SH-SY5Y (cell line): ENCODE measurements at regions not wholly inside any gene's neighbourhood (a gene's known extent, or its start where the extent isn't known, plus 50 kb on each side); places are given as distances from the start of the nearest gene placed in this dataset.

Experiments used
- GATA2 ChIP-seq: IDR thresholded peaks from 2 replicates; pipeline ENCODE4 v1.6.1; 2011; ENCODE audit warnings: mild to moderate bottlenecking, low read depth, low read length
- GATA3 ChIP-seq: IDR thresholded peaks from 2 replicates; pipeline ENCODE4 v1.6.1; 2011; ENCODE audit warnings: low read depth, mild to moderate bottlenecking, low read length, moderate library complexity

DNA sequence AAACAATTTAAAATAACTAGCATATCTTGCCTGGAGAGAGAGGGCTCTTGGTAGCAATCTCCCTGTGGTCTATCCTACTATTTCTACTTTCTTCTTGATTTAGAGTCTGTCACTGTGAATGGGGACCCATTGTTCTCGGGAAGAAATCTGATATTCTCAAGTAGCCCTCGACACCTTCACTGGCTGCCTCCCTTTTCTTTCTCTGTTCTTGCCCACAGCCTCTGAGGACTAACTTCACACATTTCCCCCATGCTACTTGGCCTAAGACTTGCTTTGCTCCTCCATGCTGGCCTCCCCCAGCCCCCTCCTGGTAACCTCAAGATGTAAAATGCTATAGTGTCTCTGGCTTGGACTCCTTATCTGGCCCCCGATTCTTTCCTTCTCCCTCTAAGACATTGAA, 58.8 kb upstream of the NT5C1B start:
- TF ChIP-seq GATA3: no peak

DNA sequence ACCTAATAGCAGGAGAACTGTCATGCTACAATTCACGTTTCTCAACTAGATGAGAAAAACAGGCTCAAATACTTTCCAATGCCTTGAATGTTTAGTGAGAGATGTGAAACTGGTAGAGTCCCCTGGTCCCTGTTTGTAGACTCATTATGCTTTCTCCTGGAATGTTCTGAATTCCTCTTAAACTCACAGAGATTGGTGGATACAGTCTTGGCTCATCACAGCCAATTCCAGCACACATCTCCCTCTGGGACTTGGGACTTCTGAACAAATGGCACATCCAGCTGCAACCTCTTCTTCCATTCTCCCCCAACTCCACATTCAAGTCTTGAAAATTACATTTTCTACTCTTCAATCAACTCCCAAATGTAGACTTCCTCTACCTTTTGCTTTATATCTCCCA, 58.4 kb upstream of the NT5C1B start:
- no peak for TF ChIP-seq GATA2
- no peak for TF ChIP-seq GATA3

DNA sequence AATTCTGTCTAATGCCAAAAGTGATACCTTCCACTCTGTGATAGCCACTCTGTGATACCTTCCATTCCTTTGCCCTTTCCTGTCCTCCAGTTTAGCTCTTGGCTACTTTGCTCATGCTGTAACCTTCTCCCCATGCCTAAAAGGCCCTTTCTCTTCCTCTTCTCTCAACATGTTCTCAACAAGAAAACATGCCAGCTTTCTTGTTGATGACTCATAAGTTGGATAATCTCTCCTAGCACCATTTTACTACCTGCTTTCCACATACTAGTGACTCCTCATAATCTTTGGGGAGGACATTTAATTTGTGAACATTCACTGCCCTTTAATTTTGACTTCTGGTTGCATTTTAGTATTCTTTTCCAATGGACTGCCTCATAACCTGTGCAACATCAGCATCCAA, 55.9 kb upstream of the NT5C1B start:
- TF ChIP-seq GATA2 (no peak), GATA3 (no peak)

DNA sequence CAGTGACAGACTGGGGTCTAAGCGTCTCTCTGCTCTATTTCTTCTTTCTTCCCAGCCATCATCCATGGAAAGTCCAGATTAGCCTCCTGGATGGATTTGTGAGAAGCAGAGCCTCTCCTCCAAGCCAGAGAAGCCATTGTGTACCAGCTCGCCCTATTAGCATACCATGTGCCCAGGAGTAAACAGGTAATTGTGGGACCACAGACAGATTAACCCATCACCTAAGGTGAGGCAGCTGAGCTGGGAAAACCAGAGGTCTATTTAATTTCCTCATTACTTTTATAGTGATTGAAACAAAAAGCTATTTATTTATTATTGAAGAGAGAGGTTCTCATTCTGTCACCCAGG, 54.7 kb upstream of the NT5C1B start:
- TF ChIP-seq GATA3 (no peak), GATA2 (no peak)

DNA sequence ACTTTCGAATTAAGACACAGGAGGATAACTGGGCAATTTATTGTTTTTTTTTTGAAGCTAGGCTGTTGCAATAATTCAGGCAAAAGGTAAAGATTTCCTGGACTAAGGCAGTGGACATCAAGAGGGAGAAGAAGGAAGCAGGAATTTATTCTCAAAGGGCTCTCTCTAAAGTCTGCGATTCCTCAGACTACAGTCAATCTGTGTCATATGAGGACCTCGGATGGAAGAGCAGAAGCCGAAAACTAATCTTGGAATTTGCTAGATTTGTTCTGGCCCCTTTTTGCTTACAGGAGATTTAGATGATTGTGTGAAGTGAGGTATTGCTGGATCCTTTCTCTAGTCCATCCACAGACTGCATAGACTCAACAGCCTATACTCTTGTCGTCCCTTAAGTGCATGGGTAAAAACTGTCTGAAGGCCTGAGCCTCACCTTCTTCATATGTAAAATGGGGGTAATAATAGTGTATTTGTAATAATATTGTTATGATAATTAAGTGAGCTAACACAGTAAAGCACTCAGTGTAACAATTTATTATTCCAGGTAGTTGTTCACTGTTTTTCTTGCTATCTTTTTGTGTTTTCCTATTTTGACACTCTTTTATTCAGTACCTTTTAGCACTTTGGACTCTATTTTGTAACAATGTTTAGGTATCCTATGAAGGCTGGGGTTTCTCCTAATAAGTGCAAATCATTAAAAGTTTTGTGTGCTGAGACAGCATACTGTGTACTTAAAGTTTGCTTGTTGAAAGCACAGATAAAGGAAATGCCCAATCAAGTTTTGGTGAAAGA, 54.2 kb upstream of the NT5C1B start:
- no peak for TF ChIP-seq GATA3
- no peak for TF ChIP-seq GATA2

DNA sequence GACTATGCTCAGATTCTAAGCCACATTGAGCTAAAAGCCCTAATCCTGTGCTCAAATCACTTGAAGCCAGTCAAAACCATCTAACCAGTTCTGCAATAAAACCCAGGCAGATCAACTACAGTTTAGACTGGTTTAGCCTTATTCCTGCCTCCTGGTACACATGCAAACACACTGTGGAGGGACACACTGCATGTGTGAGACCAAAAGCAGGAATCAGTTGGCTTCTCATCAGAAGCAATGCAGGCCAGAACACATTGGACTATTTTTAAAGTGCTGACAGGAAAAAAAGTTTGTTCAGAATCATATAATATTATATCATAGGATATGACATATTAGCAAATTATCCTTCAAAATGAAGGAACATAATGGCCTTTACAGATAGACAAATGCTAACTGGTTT, 52.5 kb upstream of the NT5C1B start:
- TF ChIP-seq GATA2: no peak

DNA sequence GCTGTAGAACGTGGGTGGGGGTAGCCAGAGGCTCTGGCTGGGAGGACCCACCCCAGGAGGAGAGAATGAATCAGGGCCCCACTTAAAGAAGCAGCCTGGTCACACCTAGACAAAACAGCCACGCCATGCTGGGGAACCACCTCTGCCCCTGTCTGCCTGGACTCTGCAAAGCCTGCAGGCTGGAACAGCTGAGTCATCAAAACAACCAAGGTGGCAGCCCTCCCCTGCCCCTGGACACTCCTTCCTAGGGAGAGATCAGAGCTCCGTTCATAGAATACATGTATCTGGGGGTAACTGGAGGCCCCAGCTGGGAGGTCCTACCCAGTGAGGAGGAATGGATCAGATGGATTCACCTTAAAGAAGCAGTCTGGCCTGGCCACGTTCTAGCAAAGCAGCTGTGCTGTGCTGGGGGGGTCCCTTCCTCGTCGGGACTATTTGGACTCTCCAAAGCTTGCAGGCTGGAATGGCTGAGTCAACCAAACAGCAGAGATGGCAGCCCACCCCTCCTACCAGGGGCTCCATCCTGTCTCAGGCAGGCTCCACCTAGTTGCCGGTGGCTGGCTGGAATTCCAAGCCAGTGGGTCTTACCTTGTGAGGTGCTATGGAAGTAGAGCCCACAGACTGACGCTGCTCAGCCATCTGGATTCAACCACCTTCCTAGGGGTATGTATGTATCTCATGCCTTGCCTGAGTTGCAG, 50.5 kb upstream of the NT5C1B start:
- TF ChIP-seq GATA2: no peak
